ENCODE measurements at regions not wholly inside any gene's neighbourhood (a gene's known extent, or its start where the extent isn't known, plus 50 kb on each side); places are given as distances from the start of the nearest gene placed in this dataset.

DNA sequence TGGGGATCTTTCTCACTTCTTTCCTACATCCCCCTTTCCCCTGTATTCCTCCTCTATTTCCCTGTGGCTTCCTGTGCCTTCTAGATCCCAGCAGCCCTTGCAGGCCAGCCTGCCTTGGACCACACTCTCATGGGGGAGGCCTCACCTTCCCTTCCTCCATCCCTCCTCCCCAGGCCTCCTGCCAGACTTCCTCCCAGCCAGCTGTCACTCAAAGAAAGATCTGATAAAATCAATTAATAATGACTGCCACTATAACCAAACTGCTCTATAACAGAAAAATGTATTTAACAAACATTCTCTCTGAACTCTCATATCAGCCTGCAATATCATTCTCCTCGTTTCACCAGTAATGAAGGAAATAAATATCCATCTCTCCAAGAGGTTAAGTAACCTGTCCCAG is 144.9 kb upstream of the SIX2 start:
- Histone ChIP-seq H2BK120ac (ENCODE audit: low read depth, low read length) (no peak overlapping the region), H3K9ac (ENCODE audit: low read depth, low read length, poor library complexity) (no peak overlapping the region), H3K4me1 (ENCODE audit: control insufficient read depth in 2 of 2, insufficient read depth in 1 of 2, low read depth in 1 of 2, low read length in 2 of 2) (no peaks in the 10 kb centered on the region), H3K9me3 (replicated peaks in 1 of 2; ENCODE audit: control insufficient read depth in 2 of 2, insufficient read depth in 1 of 2, low read depth in 1 of 2, low read length in 2 of 2) (peaks cover 0 to 3% of the 10 kb centered on the region in 2 donors), H2AFZ (ENCODE audit: low read length) (no peak overlapping the region), H4K91ac (ENCODE audit: low read depth, low read length, poor library complexity) (no peak overlapping the region), H3K27ac (replicated peaks; ENCODE audit: low read length) (no peak overlapping the region), H4K8ac (ENCODE audit: low read depth, low read length) (no peak overlapping the region), H3K4ac (ENCODE audit: low read length) (no peak overlapping the region), H3K4me2 (ENCODE audit: insufficient read depth, low read length, poor library complexity, severe bottlenecking) (no peak overlapping the region), H3K27me3 (ENCODE audit: control insufficient read depth in 3 of 3, insufficient read depth in 3 of 3, low read depth in 1 of 3, low read length in 3 of 3) (peaks cover 0 to 8% (median 2%) of the 10 kb centered on the region in 3 experiments), H2BK5ac (ENCODE audit: low read length) (no peak overlapping the region), H3K23ac (ENCODE audit: low read depth, low read length, poor library complexity) (no peak overlapping the region), H2BK15ac (ENCODE audit: low read length) (no peak overlapping the region), H2AK5ac (ENCODE audit: low read depth, low read length) (no peak overlapping the region), H3K4me3 (ENCODE audit: low read length in 2 of 2) (no peak overlapping the region), H3K79me1 (ENCODE audit: low read depth, low read length) (no peaks in the 10 kb centered on the region), H2BK12ac (ENCODE audit: low read length) (no peak overlapping the region), H3K18ac (ENCODE audit: low read length) (no peak overlapping the region), H3K14ac (ENCODE audit: low read length) (no peak overlapping the region), H3K36me3 (replicated peaks in 1 of 2; ENCODE audit: control insufficient read depth in 2 of 2, insufficient read depth in 2 of 2, low read length in 2 of 2) (no peaks in the 10 kb centered on the region)
- no CpG with 5 or more reads among the region's 1 CpG for WGBS, 2 donors (ENCODE audit: extremely low coverage in 2 of 2, insufficient read length in 2 of 2, insufficient replicate concordance in 1 of 2)
- DNase-seq (ENCODE audit: low spot score), result no peak

DNA sequence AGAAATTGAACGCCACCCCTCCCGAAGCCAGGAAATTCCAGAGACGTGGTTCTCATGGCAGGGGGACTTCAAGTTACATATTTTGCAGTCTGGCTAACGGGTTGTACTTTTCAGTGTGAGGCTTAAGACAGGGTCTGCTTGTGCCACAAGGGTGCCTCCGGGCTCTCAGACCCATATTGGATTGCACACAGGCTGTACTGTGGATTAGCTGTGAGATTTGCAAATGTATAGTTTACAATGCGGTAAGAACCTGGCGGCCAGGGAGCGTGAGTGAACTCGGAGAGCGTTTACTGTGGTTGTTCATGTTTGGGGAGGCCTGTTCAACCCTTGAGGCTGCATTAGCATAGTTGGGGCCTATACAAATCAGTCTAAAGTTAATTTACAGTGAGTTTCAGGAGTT is 143.9 kb upstream of the SIX2 start:
- Histone ChIP-seq H3K4ac (ENCODE audit: low read length) (no peak overlapping the region), H2BK120ac (ENCODE audit: low read depth, low read length) (no peak overlapping the region), H2AFZ (ENCODE audit: low read length) (no peak overlapping the region), H2BK12ac (ENCODE audit: low read length) (peak overlapping the region; percentile 3), H4K91ac (ENCODE audit: low read depth, low read length, poor library complexity) (no peak overlapping the region), H2BK5ac (ENCODE audit: low read length) (no peak overlapping the region), H4K8ac (ENCODE audit: low read depth, low read length) (no peak overlapping the region), H3K4me3 (ENCODE audit: low read length in 2 of 2) (no peak overlapping the region), H3K4me2 (ENCODE audit: insufficient read depth, low read length, poor library complexity, severe bottlenecking) (no peak overlapping the region), H3K18ac (ENCODE audit: low read length) (peak overlapping the region; percentile 13), H3K9ac (ENCODE audit: low read depth, low read length, poor library complexity) (no peak overlapping the region), H3K36me3 (replicated peaks in 1 of 2; ENCODE audit: control insufficient read depth in 2 of 2, insufficient read depth in 2 of 2, low read length in 2 of 2) (no peaks in the 10 kb centered on the region), H2AK5ac (ENCODE audit: low read depth, low read length) (no peak overlapping the region), H3K79me1 (ENCODE audit: low read depth, low read length) (no peaks in the 10 kb centered on the region), H3K4me1 (ENCODE audit: control insufficient read depth in 2 of 2, insufficient read depth in 1 of 2, low read depth in 1 of 2, low read length in 2 of 2) (no peaks in the 10 kb centered on the region), H2BK15ac (ENCODE audit: low read length) (no peak overlapping the region), H3K9me3 (replicated peaks in 1 of 2; ENCODE audit: control insufficient read depth in 2 of 2, insufficient read depth in 1 of 2, low read depth in 1 of 2, low read length in 2 of 2) (peaks cover 0 to 3% of the 10 kb centered on the region in 2 donors), H3K27ac (replicated peaks; ENCODE audit: low read length) (no peak overlapping the region), H3K14ac (ENCODE audit: low read length) (no peak overlapping the region), H3K23ac (ENCODE audit: low read depth, low read length, poor library complexity) (no peak overlapping the region), H3K27me3 (ENCODE audit: control insufficient read depth in 3 of 3, insufficient read depth in 3 of 3, low read depth in 1 of 3, low read length in 3 of 3) (peaks cover 0 to 8% (median 2%) of the 10 kb centered on the region in 3 experiments)
- DNase-seq (ENCODE audit: low spot score), result no peak
- no CpG with 5 or more reads among the region's 10 CpGs for WGBS, 2 donors (ENCODE audit: extremely low coverage in 2 of 2, insufficient read length in 2 of 2, insufficient replicate concordance in 1 of 2)

DNA sequence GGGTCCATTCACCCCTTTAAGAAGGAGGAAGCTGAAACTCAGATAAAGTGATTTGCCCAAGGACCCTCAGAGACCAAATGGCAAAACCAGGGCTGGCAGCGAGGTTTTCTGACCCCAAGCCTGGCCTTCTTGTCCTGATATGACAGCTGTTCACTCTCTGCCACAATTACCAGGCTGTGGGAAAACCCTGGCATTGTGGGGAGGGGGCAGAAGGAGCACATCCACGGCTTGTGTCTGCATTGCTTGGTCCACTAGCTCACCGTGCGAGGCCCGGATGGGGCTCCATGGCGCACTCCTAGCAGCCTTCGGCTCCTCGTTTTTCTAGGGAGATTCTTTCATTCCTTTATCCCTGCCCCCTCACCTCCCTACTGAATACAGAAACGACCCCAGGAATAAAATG is 143.4 kb upstream of the SIX2 start:
- Histone ChIP-seq H3K27ac (replicated peaks; ENCODE audit: low read length) (no peak overlapping the region), H4K91ac (ENCODE audit: low read depth, low read length, poor library complexity) (no peak overlapping the region), H2BK120ac (ENCODE audit: low read depth, low read length) (no peak overlapping the region), H4K8ac (ENCODE audit: low read depth, low read length) (no peak overlapping the region), H3K4me1 (ENCODE audit: control insufficient read depth in 2 of 2, insufficient read depth in 1 of 2, low read depth in 1 of 2, low read length in 2 of 2) (no peaks in the 10 kb centered on the region), H3K27me3 (ENCODE audit: control insufficient read depth in 3 of 3, insufficient read depth in 3 of 3, low read depth in 1 of 3, low read length in 3 of 3) (peaks cover 0 to 8% (median 2%) of the 10 kb centered on the region in 3 experiments), H2BK5ac (ENCODE audit: low read length) (no peak overlapping the region), H2AFZ (ENCODE audit: low read length) (no peak overlapping the region), H3K23ac (ENCODE audit: low read depth, low read length, poor library complexity) (no peak overlapping the region), H3K14ac (ENCODE audit: low read length) (no peak overlapping the region), H3K9ac (ENCODE audit: low read depth, low read length, poor library complexity) (no peak overlapping the region), H3K36me3 (replicated peaks in 1 of 2; ENCODE audit: control insufficient read depth in 2 of 2, insufficient read depth in 2 of 2, low read length in 2 of 2) (no peaks in the 10 kb centered on the region), H3K4ac (ENCODE audit: low read length) (no peak overlapping the region), H3K9me3 (replicated peaks in 1 of 2; ENCODE audit: control insufficient read depth in 2 of 2, insufficient read depth in 1 of 2, low read depth in 1 of 2, low read length in 2 of 2) (peaks cover 0 to 3% of the 10 kb centered on the region in 2 donors), H2AK5ac (ENCODE audit: low read depth, low read length) (no peak overlapping the region), H3K4me2 (ENCODE audit: insufficient read depth, low read length, poor library complexity, severe bottlenecking) (no peak overlapping the region), H3K4me3 (ENCODE audit: low read length in 2 of 2) (no peak overlapping the region), H3K18ac (ENCODE audit: low read length) (no peak overlapping the region), H2BK15ac (ENCODE audit: low read length) (no peak overlapping the region), H3K79me1 (ENCODE audit: low read depth, low read length) (no peaks in the 10 kb centered on the region), H2BK12ac (ENCODE audit: low read length) (no peak overlapping the region)
- DNase-seq (ENCODE audit: low spot score), result no peak
- WGBS, 2 donors (ENCODE audit: extremely low coverage in 2 of 2, insufficient read length in 2 of 2, insufficient replicate concordance in 1 of 2), result no CpG with 5 or more reads among the region's 9 CpGs

GRCh38 chr2:45145073-45145899 is 136.0 kb upstream of the SIX2 start:
- no peaks in the 10 kb centered on the region for H3K27me3 ChIP-seq (ENCODE audit: control insufficient read depth in 3 of 3, insufficient read depth in 3 of 3, low read depth in 1 of 3, low read length in 3 of 3)
- no peak overlapping the region for H2BK120ac ChIP-seq (ENCODE audit: low read depth, low read length)
- H3K14ac ChIP-seq (ENCODE audit: low read length), result peak overlapping the region; percentile 64
- H4K8ac ChIP-seq (ENCODE audit: low read depth, low read length), result peak overlapping the region; percentile 76
- no peak overlapping the region for H3K4me2 ChIP-seq (ENCODE audit: insufficient read depth, low read length, poor library complexity, severe bottlenecking)
- H3K23ac ChIP-seq (ENCODE audit: low read depth, low read length, poor library complexity), result no peak overlapping the region
- no peaks in the 10 kb centered on the region for H3K79me1 ChIP-seq (ENCODE audit: low read depth, low read length)
- no peak overlapping the region for H2BK15ac ChIP-seq (ENCODE audit: low read length)
- H3K9ac ChIP-seq (ENCODE audit: low read depth, low read length, poor library complexity), result no peak overlapping the region
- H3K27ac ChIP-seq (replicated peaks; ENCODE audit: low read length), result no peak overlapping the region
- H2BK5ac ChIP-seq (ENCODE audit: low read length), result no peak overlapping the region
- no CpG with 5 or more reads among the region's 14 CpGs for WGBS, 2 donors (ENCODE audit: extremely low coverage in 2 of 2, insufficient read length in 2 of 2, insufficient replicate concordance in 1 of 2)
- H2BK12ac ChIP-seq (ENCODE audit: low read length), result no peak overlapping the region
- H3K4ac ChIP-seq (ENCODE audit: low read length), result no peak overlapping the region
- peak overlapping the region in 1 of 2 donors; percentile 55 for H3K4me3 ChIP-seq (ENCODE audit: low read length in 2 of 2)
- peaks cover 0 to 8% of the 10 kb centered on the region in 2 donors for H3K4me1 ChIP-seq (ENCODE audit: control insufficient read depth in 2 of 2, insufficient read depth in 1 of 2, low read depth in 1 of 2, low read length in 2 of 2)
- H3K18ac ChIP-seq (ENCODE audit: low read length), result peak overlapping the region; percentile 19
- H3K9me3 ChIP-seq (replicated peaks in 1 of 2; ENCODE audit: control insufficient read depth in 2 of 2, insufficient read depth in 1 of 2, low read depth in 1 of 2, low read length in 2 of 2), result peaks cover 0 to under 1% of the 10 kb centered on the region in 2 donors
- H3K36me3 ChIP-seq (replicated peaks in 1 of 2; ENCODE audit: control insufficient read depth in 2 of 2, insufficient read depth in 2 of 2, low read length in 2 of 2), result no peaks in the 10 kb centered on the region
- no peak overlapping the region for H2AK5ac ChIP-seq (ENCODE audit: low read depth, low read length)
- no peak overlapping the region for H4K91ac ChIP-seq (ENCODE audit: low read depth, low read length, poor library complexity)
- DNase-seq (ENCODE audit: low spot score), result no peak
- no peak overlapping the region for H2AFZ ChIP-seq (ENCODE audit: low read length)
